H9 (cell line): ENCODE measurements at regions not wholly inside any gene's neighbourhood (a gene's known extent, or its start where the extent isn't known, plus 50 kb on each side); places are given as distances from the start of the nearest gene placed in this dataset.

ENCODE experiments used
- DNase-seq: peaks from one replicate; pipeline ENCODE4 v3.0.0-alpha.2; 2017
- H2AFZ ChIP-seq: one replicate; pipeline ENCODE4 v1.6.1; 2013; ENCODE audit warnings: mild to moderate bottlenecking, low read length, control low read depth, moderate library complexity
- H2AK5ac ChIP-seq: 2 replicates; pipeline ENCODE4 v1.6.1; 2013; ENCODE audit warnings: low read length, control low read depth, mixed read lengths; ENCODE audit not compliant: insufficient read length
- H2BK120ac ChIP-seq: one replicate; pipeline ENCODE4 v1.6.1; 2013; ENCODE audit warnings: low read depth, mild to moderate bottlenecking, low read length, control low read depth, inconsistent platforms; ENCODE audit not compliant: poor library complexity, severe bottlenecking
- H2BK12ac ChIP-seq: 2 replicates; pipeline ENCODE4 v1.6.1; 2013; ENCODE audit warnings: low read length, control low read depth, mixed read lengths, low read depth; ENCODE audit not compliant: insufficient read length
- H2BK15ac ChIP-seq: 2 replicates; pipeline ENCODE4 v1.6.1; 2013; ENCODE audit warnings: low read depth, low read length, control low read depth
- H2BK20ac ChIP-seq: one replicate; pipeline ENCODE4 v1.6.1; 2013; ENCODE audit warnings: low read depth, mild to moderate bottlenecking, low read length, control low read depth, inconsistent platforms; ENCODE audit not compliant: poor library complexity, severe bottlenecking
- H2BK5ac ChIP-seq: 2 replicates; pipeline ENCODE4 v1.6.1; 2013; ENCODE audit warnings: low read length, control low read depth, mixed read lengths; ENCODE audit not compliant: insufficient read length
- H3K14ac ChIP-seq: 2 replicates; pipeline ENCODE4 v1.6.1; 2013; ENCODE audit warnings: low read length, control low read depth; ENCODE audit not compliant: insufficient read depth
- H3K18ac ChIP-seq: 2 replicates; pipeline ENCODE4 v1.6.1; 2013; ENCODE audit warnings: low read depth, mild to moderate bottlenecking, mixed read lengths, low read length, control low read depth; ENCODE audit not compliant: insufficient read length
- H3K23ac ChIP-seq: 2 replicates; pipeline ENCODE4 v1.6.1; 2013; ENCODE audit warnings: low read length, control low read depth, mixed read lengths, low read depth; ENCODE audit not compliant: insufficient read length
- H3K23me2 ChIP-seq: 2 replicates; pipeline ENCODE4 v1.6.1; 2013; ENCODE audit warnings: low read depth, mild to moderate bottlenecking, mixed read lengths, low read length, control low read depth; ENCODE audit not compliant: insufficient read length, poor library complexity, severe bottlenecking
- H3K27ac ChIP-seq: 2 replicates; pipeline ENCODE4 v1.5.1; 2013; ENCODE audit warnings: low read length, control low read depth, mixed read lengths, low read depth; ENCODE audit not compliant: insufficient read length
- H3K27me3 ChIP-seq: 2 replicates; pipeline ENCODE4 v1.6.1; 2013; ENCODE audit warnings: low read length, control low read depth, inconsistent platforms; ENCODE audit not compliant: insufficient read depth
- H3K4ac ChIP-seq: 2 replicates; pipeline ENCODE4 v1.6.1; 2013; ENCODE audit warnings: low read depth, mild to moderate bottlenecking, control low read depth, inconsistent platforms, low read length, moderate library complexity
- H3K4me1 ChIP-seq: 2 replicates; pipeline ENCODE4 v1.6.1; 2013; ENCODE audit warnings: low read length, control low read depth, inconsistent platforms; ENCODE audit not compliant: insufficient read depth
- H3K4me2 ChIP-seq: 2 replicates; pipeline ENCODE4 v1.6.1; 2013; ENCODE audit warnings: low read length, control low read depth, mixed read lengths; ENCODE audit not compliant: insufficient read length, insufficient read depth
- H3K56ac ChIP-seq: 2 replicates; pipeline ENCODE4 v1.6.1; 2013; ENCODE audit warnings: low read depth, mild to moderate bottlenecking, mixed read lengths, low read length, control low read depth; ENCODE audit not compliant: insufficient read length
- H3K79me1 ChIP-seq: 2 replicates; pipeline ENCODE4 v1.6.1; 2013; ENCODE audit warnings: low read depth, mild to moderate bottlenecking, moderate library complexity, low read length, control low read depth, inconsistent platforms; ENCODE audit not compliant: insufficient read depth, poor library complexity, severe bottlenecking
- H3K79me2 ChIP-seq: 2 replicates; pipeline ENCODE4 v1.6.1; 2013; ENCODE audit warnings: low read length, control low read depth, inconsistent platforms; ENCODE audit not compliant: insufficient read depth
- H3K9ac ChIP-seq: 2 replicates; pipeline ENCODE4 v1.6.1; 2013; ENCODE audit warnings: low read length, control low read depth, mixed read lengths; ENCODE audit not compliant: insufficient read length; ENCODE audit errors: extremely low read depth
- H3K9me3 ChIP-seq: one replicate; pipeline ENCODE4 v1.6.1; 2013; ENCODE audit warnings: low read depth, low read length, inconsistent platforms; ENCODE audit not compliant: control insufficient read depth
- H3T11ph ChIP-seq: one replicate; pipeline ENCODE4 v1.6.1; 2013; ENCODE audit warnings: mild to moderate bottlenecking, low read length, control low read depth, inconsistent platforms
- H4K20me1 ChIP-seq: one replicate; pipeline ENCODE4 v1.6.1; 2013; ENCODE audit not compliant: control insufficient read depth, insufficient read length, insufficient read depth
- H4K5ac ChIP-seq: 2 replicates; pipeline ENCODE4 v1.6.1; 2013; ENCODE audit warnings: low read depth, mild to moderate bottlenecking, mixed read lengths, low read length, control low read depth; ENCODE audit not compliant: insufficient read length
- H4K8ac ChIP-seq: replicated peaks from 2 replicates; pipeline ENCODE4 v1.6.1; 2013; ENCODE audit warnings: low read length, control low read depth, mixed read lengths, low read depth; ENCODE audit not compliant: insufficient read length
- H4K91ac ChIP-seq: 2 replicates; pipeline ENCODE4 v1.6.1; 2013; ENCODE audit warnings: low read depth, mild to moderate bottlenecking, moderate library complexity, mixed read lengths, low read length, control low read depth; ENCODE audit not compliant: insufficient read length
- H3K27ac Mint-ChIP-seq, 3 experiments: 2 replicates in 2 of 3; 3 replicates in 1 of 3; pipeline ENCODE4 v1.8.0; 2020 to 2021; ENCODE audit warnings: mixed read lengths in 3 of 3, mild to moderate bottlenecking in 1 of 3, moderate library complexity in 1 of 3
- H3K27me3 Mint-ChIP-seq: 2 replicates; pipeline ENCODE4 v1.8.0; 2021; ENCODE audit warnings: low read depth, mild to moderate bottlenecking, moderate library complexity, mixed read lengths
- H3K36me3 Mint-ChIP-seq, 3 experiments: 2 replicates in 2 of 3; 3 replicates in 1 of 3; pipeline ENCODE4 v1.8.0; 2020 to 2021; ENCODE audit warnings: low read depth in 3 of 3, mixed read lengths in 3 of 3; ENCODE audit not compliant: insufficient read depth in 1 of 3
- H3K4me1 Mint-ChIP-seq, 2 experiments: 2 replicates each; pipeline ENCODE4 v1.8.0; 2020; ENCODE audit warnings: mixed read lengths in 2 of 2
- H3K4me3 Mint-ChIP-seq, 2 experiments: 2 replicates in 1 of 2; 3 replicates in 1 of 2; pipeline ENCODE4 v1.8.0; 2020 to 2021; ENCODE audit warnings: mild to moderate bottlenecking in 2 of 2, mixed read lengths in 2 of 2, moderate library complexity in 1 of 2
- H3K9me3 Mint-ChIP-seq, 2 experiments: 2 replicates in 1 of 2; 3 replicates in 1 of 2; pipeline ENCODE4 v1.8.0; 2020; ENCODE audit warnings: mild to moderate bottlenecking in 2 of 2, mixed read lengths in 2 of 2, moderate library complexity in 1 of 2
- WGBS: extraction: QIAGEN DNeasy Blood & Tissue Kit; methylation state at CpG from one replicate; pipeline ENCODE4 v1.1.7; 2013; ENCODE audit warnings: missing lambda C conversion rate, low lambda C conversion rate, mixed read lengths; ENCODE audit not compliant: insufficient read length; ENCODE audit errors: extremely low coverage; 5-methylcytosine and 5-hydroxymethylcytosine counted together
- TF ChIP-seq, protein P1 (sequence below): fragments of 200-600 bp; sonication (generic); conservative IDR thresholded peaks from 3 replicates; pipeline ENCODE4 v1.8.0; 2021; ENCODE audit warnings: antibody characterized with exemption, mild to moderate bottlenecking

- peaks cover 10 to 11% of the 10 kb centered on the region in 2 experiments for H3K4me1 Mint-ChIP-seq
- no peak overlapping the region for H3K27ac ChIP-seq
- H3K14ac ChIP-seq = no peak overlapping the region
- no peak overlapping the region for H3T11ph ChIP-seq
- H3K4ac ChIP-seq = no peak overlapping the region
- no peak overlapping the region for H3K23ac ChIP-seq
- H3K4me1 ChIP-seq = no peaks in the 10 kb centered on the region
- H2BK12ac ChIP-seq = no peak overlapping the region
- H3K27me3 Mint-ChIP-seq = no peaks in the 10 kb centered on the region
- WGBS = no CpG with 5 or more reads among the region's 5 CpGs
- H3K18ac ChIP-seq = no peak overlapping the region
- no peak overlapping the region for H4K8ac ChIP-seq
- no peaks in the 10 kb centered on the region for H3K36me3 Mint-ChIP-seq
- no peak overlapping the region for H2BK120ac ChIP-seq
- H3K79me2 ChIP-seq = no peaks in the 10 kb centered on the region
- H3K9ac ChIP-seq = no peak overlapping the region
- no peak overlapping the region for H2AK5ac ChIP-seq
- TF ChIP-seq, protein P1, sequence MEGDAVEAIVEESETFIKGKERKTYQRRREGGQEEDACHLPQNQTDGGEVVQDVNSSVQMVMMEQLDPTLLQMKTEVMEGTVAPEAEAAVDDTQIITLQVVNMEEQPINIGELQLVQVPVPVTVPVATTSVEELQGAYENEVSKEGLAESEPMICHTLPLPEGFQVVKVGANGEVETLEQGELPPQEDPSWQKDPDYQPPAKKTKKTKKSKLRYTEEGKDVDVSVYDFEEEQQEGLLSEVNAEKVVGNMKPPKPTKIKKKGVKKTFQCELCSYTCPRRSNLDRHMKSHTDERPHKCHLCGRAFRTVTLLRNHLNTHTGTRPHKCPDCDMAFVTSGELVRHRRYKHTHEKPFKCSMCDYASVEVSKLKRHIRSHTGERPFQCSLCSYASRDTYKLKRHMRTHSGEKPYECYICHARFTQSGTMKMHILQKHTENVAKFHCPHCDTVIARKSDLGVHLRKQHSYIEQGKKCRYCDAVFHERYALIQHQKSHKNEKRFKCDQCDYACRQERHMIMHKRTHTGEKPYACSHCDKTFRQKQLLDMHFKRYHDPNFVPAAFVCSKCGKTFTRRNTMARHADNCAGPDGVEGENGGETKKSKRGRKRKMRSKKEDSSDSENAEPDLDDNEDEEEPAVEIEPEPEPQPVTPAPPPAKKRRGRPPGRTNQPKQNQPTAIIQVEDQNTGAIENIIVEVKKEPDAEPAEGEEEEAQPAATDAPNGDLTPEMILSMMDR = no peak
- DNase-seq = no peak
- no peak overlapping the region for H4K5ac ChIP-seq
- no peaks in the 10 kb centered on the region for H3K9me3 ChIP-seq
- H3K23me2 ChIP-seq = no peaks in the 10 kb centered on the region
- no peak overlapping the region for H3K4me2 ChIP-seq
- H4K91ac ChIP-seq = no peak overlapping the region
- H2BK5ac ChIP-seq = no peak overlapping the region
- H3K27me3 ChIP-seq = no peaks in the 10 kb centered on the region
- H3K56ac ChIP-seq = no peak overlapping the region
- no peaks in the 10 kb centered on the region for H3K9me3 Mint-ChIP-seq
- no peak overlapping the region for H3K4me3 Mint-ChIP-seq
- H2BK20ac ChIP-seq = no peak overlapping the region
- no peaks in the 10 kb centered on the region for H3K79me1 ChIP-seq
- no peak overlapping the region for H2BK15ac ChIP-seq
- H3K27ac Mint-ChIP-seq = no peak overlapping the region
- no peak overlapping the region for H2AFZ ChIP-seq
- no peaks in the 10 kb centered on the region for H4K20me1 ChIP-seq
Measured at GRCh38 chr1:240691501-240691900, 79.5 kb upstream of the GREM2 start.
